Endothelial cell of umbilical vein (primary cell): ENCODE measurements at regions not wholly inside any gene's neighbourhood (a gene's known extent, or its start where the extent isn't known, plus 50 kb on each side); places are given as distances from the start of the nearest gene placed in this dataset.

Experiments used
- BruUV-seq: library from RNA; stranded (reverse); fragments of 400-500 nt; replicated peaks from 2 replicates; lab custom pipeline; 2021; lab: Mats Ljungman, UMichigan
- CTCF ChIA-PET: fragments of 300-600, 350-600 bp; sonication (Branson Sonifier 250); formaldehyde crosslinking; loops from one replicate; lab custom pipeline; 2021; ENCODE audit warnings: antibody characterized with exemption, inconsistent platforms; lab: Charles Lee
- POLR2A ChIA-PET: fragments of 300-600, 350-600 bp; sonication (Branson Sonifier 250); formaldehyde crosslinking; loops from one replicate; lab custom pipeline; 2021; ENCODE audit warnings: antibody characterized with exemption, inconsistent platforms; lab: Charles Lee
- DNase-seq: peaks from one replicate; pipeline ENCODE4 v3.0.0-alpha.2; 2011; ENCODE audit warnings: low read depth, low spot score
- FAIRE-seq: peaks from 2 replicates; lab custom pipeline; 2011; peaks lifted over from hg19 to GRCh38; lab: Jason Lieb, UNC
- H2AFZ ChIP-seq: 2 replicates; pipeline ENCODE4 v1.6.0; 2012; ENCODE audit warnings: low read depth, low read length, control low read depth, inconsistent platforms
- H3K27ac ChIP-seq: 2 replicates; pipeline ENCODE4 v1.5.1; 2011; ENCODE audit warnings: low read depth, mild to moderate bottlenecking, control low read depth, low read length, moderate library complexity; ENCODE audit not compliant: insufficient read depth
- H3K27me3 ChIP-seq, 2 experiments: 2 replicates each; pipeline versions ENCODE4 v1.6.0 to v1.6.1; 2011; ENCODE audit warnings: low read length in 2 of 2, mixed read lengths in 1 of 2; ENCODE audit not compliant: control insufficient read depth in 2 of 2, insufficient read depth in 2 of 2
- H3K36me3 ChIP-seq, 2 experiments: 2 replicates in 1 of 2; 3 replicates in 1 of 2; pipeline ENCODE4 v1.5.1; 2011; ENCODE audit warnings: low read length in 2 of 2, mild to moderate bottlenecking in 1 of 2, moderate library complexity in 1 of 2; ENCODE audit not compliant: control insufficient read depth in 2 of 2, insufficient read depth in 2 of 2; ENCODE audit errors: extremely low read depth in 1 of 2
- H3K4me1 ChIP-seq: 3 replicates; pipeline ENCODE4 v1.5.1; 2011; ENCODE audit warnings: mild to moderate bottlenecking, low read length; ENCODE audit not compliant: control insufficient read depth, insufficient read depth; ENCODE audit errors: extremely low read depth
- H3K4me2 ChIP-seq: 2 replicates; pipeline ENCODE4 v1.6.1; 2011; ENCODE audit warnings: low read length, control low read depth, mixed read lengths; ENCODE audit not compliant: insufficient read depth
- H3K4me3 ChIP-seq, 3 experiments: fragments of 200-600 bp in 1 of 3; sonication (generic), shearing (Covaris generic) in 1 of 3; replicated peaks in 1 of 3; 2 replicates each; pipeline ENCODE4 v1.5.1; 2011 to 2016; ENCODE audit warnings: control low read depth in 3 of 3, low read length in 3 of 3, mild to moderate bottlenecking in 2 of 3, inconsistent platforms in 1 of 3, low read depth in 1 of 3, moderate library complexity in 1 of 3; ENCODE audit not compliant: insufficient read depth in 1 of 3
- H3K79me2 ChIP-seq: 2 replicates; pipeline ENCODE4 v1.6.0; 2012; ENCODE audit warnings: low read length, inconsistent platforms; ENCODE audit not compliant: control insufficient read depth, insufficient read depth
- H3K9ac ChIP-seq: replicated peaks from 2 replicates; pipeline ENCODE3; 2011; ENCODE audit warnings: low read length, control low read depth; ENCODE audit not compliant: insufficient read depth; ENCODE audit errors: extremely low read depth
- H3K9me1 ChIP-seq: replicated peaks from 3 replicates; pipeline ENCODE4 v1.6.0; 2011; ENCODE audit warnings: mild to moderate bottlenecking, low read length; ENCODE audit not compliant: control insufficient read depth, insufficient read depth; ENCODE audit errors: extremely low read depth
- H3K9me3 ChIP-seq: replicated peaks from 2 replicates; pipeline ENCODE4 v1.5.1; 2012; ENCODE audit warnings: low read length, inconsistent platforms; ENCODE audit not compliant: control insufficient read depth, insufficient read depth
- H4K20me1 ChIP-seq: replicated peaks from 2 replicates; pipeline ENCODE3; 2011; ENCODE audit warnings: mild to moderate bottlenecking, low read length; ENCODE audit not compliant: control insufficient read depth, insufficient read depth; ENCODE audit errors: extremely low read depth
- EZH2 ChIP-seq: IDR thresholded peaks from 2 replicates; pipeline ENCODE4 v1.6.1; 2012; ENCODE audit warnings: borderline replicate concordance, low read depth, mild to moderate bottlenecking, moderate library complexity, low read length, inconsistent platforms; ENCODE audit not compliant: severe bottlenecking
- GATA2 ChIP-seq: IDR thresholded peaks from 2 replicates; pipeline ENCODE4 v1.7.0; 2011; ENCODE audit warnings: low read depth, mild to moderate bottlenecking, moderate library complexity, mixed read lengths, low read length; ENCODE audit not compliant: insufficient read length, insufficient read depth
- JUN ChIP-seq: IDR thresholded peaks from 2 replicates; pipeline ENCODE4 v1.6.1; 2011; ENCODE audit warnings: borderline replicate concordance, low read depth; ENCODE audit not compliant: insufficient read length, insufficient read depth
- MAX ChIP-seq: IDR thresholded peaks from 2 replicates; pipeline ENCODE4 v1.6.1; 2011; ENCODE audit not compliant: insufficient read depth, insufficient read length
- POLR2A ChIP-seq: IDR thresholded peaks from 2 replicates; pipeline ENCODE4 v1.6.1; 2012; ENCODE audit warnings: low read depth, mild to moderate bottlenecking, control low read depth, low read length
- POLR2AphosphoS5 ChIP-seq: IDR thresholded peaks from 2 replicates; pipeline ENCODE4 v1.6.1; 2012; ENCODE audit warnings: low read depth, mild to moderate bottlenecking, control low read depth, low read length, moderate library complexity; ENCODE audit not compliant: insufficient read depth
- dilution Hi-C: fragments of 300-500 bp; cut with MboI; formaldehyde crosslinking; loops from one replicate; pipeline ENCODE4 v1.15.0; 2019; ENCODE audit warnings: low sequenced_read_pairs; ENCODE audit not compliant: extremely low pct_ligation_motif_present
- intact Hi-C: fragments of 100-400 bp; cut with micrococcal nuclease; formaldehyde crosslinking; loops from one replicate; pipeline ENCODE4 v1.10.0; 2022

GRCh38 chr19:29417048-29417447 is 108.7 kb upstream of the VSTM2B start:
- H4K20me1 ChIP-seq = no peaks in the 10 kb centered on the region
- H3K9me3 ChIP-seq = peaks cover 2% of the 10 kb centered on the region
- no peak overlapping the region for H3K27ac ChIP-seq
- H3K4me3 ChIP-seq = no peak overlapping the region
- H2AFZ ChIP-seq = no peak overlapping the region
- no peak overlapping the region for H3K4me2 ChIP-seq
- H3K9ac ChIP-seq = no peak overlapping the region
- dilution Hi-C loops = no loop called here
- no peaks in the 10 kb centered on the region for H3K27me3 ChIP-seq
- no peak for TF ChIP-seq MAX
- no peak for TF ChIP-seq POLR2AphosphoS5
- no peak for TF ChIP-seq POLR2A
- TF ChIP-seq GATA2 = no peak
- no peak for TF ChIP-seq JUN
- no peak for TF ChIP-seq EZH2
- H3K79me2 ChIP-seq = no peaks in the 10 kb centered on the region
- H3K9me1 ChIP-seq = no peaks in the 10 kb centered on the region
- intact Hi-C loops = no loop called here
- ChIA-PET CTCF (no interaction called here), POLR2A (no interaction called here)
- no TSS peak for BruUV-seq
- DNase-seq (no peak), FAIRE-seq (no peak)
- no peaks in the 10 kb centered on the region for H3K36me3 ChIP-seq
- H3K4me1 ChIP-seq = no peaks in the 10 kb centered on the region

- ChIA-PET POLR2A (no interaction called here), CTCF (no interaction called here)
- Histone ChIP-seq H3K27ac (no peak overlapping the region), H3K4me3 (no peak overlapping the region), H3K9me1 (no peaks in the 10 kb centered on the region), H3K4me1 (no peaks in the 10 kb centered on the region), H3K79me2 (no peaks in the 10 kb centered on the region), H3K27me3 (no peaks in the 10 kb centered on the region), H3K9ac (no peak overlapping the region), H3K36me3 (no peaks in the 10 kb centered on the region), H3K9me3 (peaks cover 4% of the 10 kb centered on the region), H2AFZ (no peak overlapping the region), H3K4me2 (no peak overlapping the region), H4K20me1 (no peaks in the 10 kb centered on the region)
- BruUV-seq = no TSS peak
- dilution Hi-C loops = no loop called here
- intact Hi-C loops = no loop called here
- no peak for DNase-seq
- no peak for FAIRE-seq
- TF ChIP-seq MAX (no peak), JUN (no peak), EZH2 (no peak)
These were observed 107.6 kb upstream of the VSTM2B start for GRCh38 chr19:29418201-29418600.
